ENCODE measurements at regions not wholly inside any gene's neighbourhood (a gene's known extent, or its start where the extent isn't known, plus 50 kb on each side); places are given as distances from the start of the nearest gene placed in this dataset.
"Not testable (repeated sequence)": the region's sequence is repeated elsewhere in the genome, so short reads cannot be mapped to it uniquely, and the experiment has no call there.

GRCh38 chr10:78672918-78673317 is 395.8 kb upstream of the ZMIZ1 start:
- Histone ChIP-seq H3K36me3 (ENCODE audit: low read depth) (no peaks in the 10 kb centered on the region), H3K79me2 (ENCODE audit: low read depth) (no peaks in the 10 kb centered on the region), H3K4me3 (no peak overlapping the region), H3K4me1 (replicated peaks; ENCODE audit: insufficient read depth) (no peaks in the 10 kb centered on the region), H3F3A (ENCODE audit: insufficient read depth, low read depth) (no peaks in the 10 kb centered on the region), H4K20me1 (ENCODE audit: insufficient read depth) (no peaks in the 10 kb centered on the region), H3K27ac (no peak overlapping the region), H3K4me2 (no peak overlapping the region), H3K9me2 (ENCODE audit: insufficient read depth) (no peaks in the 10 kb centered on the region; the same call in 1 of the 2 replicates), H3K9me3 (ENCODE audit: insufficient read depth, low read depth) (no peaks in the 10 kb centered on the region), H2AFZ (no peak overlapping the region), H3K27me3 (ENCODE audit: insufficient read depth, low read depth) (0 out of 2 replicates have a peak, but pooled peaks cover 3% of the 10 kb centered on the region)
- no peak for DNase-seq
- intact Hi-C loops (cut with micrococcal nuclease; ENCODE audit: unreplicated experiment) = no loop called here
- ChIA-PET POLR2A (ENCODE audit: unreplicated experiment) (no interaction called here), CTCF (no interaction called here)
- TF ChIP-seq CTCF (conservative IDR thresholded peaks at IDR 0.05) (no peak), EZH2 (IDR thresholded peaks at IDR 0.05; ENCODE audit: low read depth) (no peak)
- no TSS peak for BruUV-seq (replicated peaks)

GRCh38 chr10:78681141-78681540 is 387.6 kb upstream of the ZMIZ1 start:
- H2AFZ ChIP-seq; H3K4me2 ChIP-seq; H3K9me2 ChIP-seq (ENCODE audit: insufficient read depth); H3K79me2 ChIP-seq (ENCODE audit: low read depth); H3K27ac ChIP-seq; POLR2A ChIA-PET (ENCODE audit: unreplicated experiment); H3K4me1 ChIP-seq (replicated peaks; ENCODE audit: insufficient read depth); CTCF ChIA-PET; H3K4me3 ChIP-seq; H3K27me3 ChIP-seq (ENCODE audit: insufficient read depth, low read depth); H3K9me3 ChIP-seq (ENCODE audit: insufficient read depth, low read depth); intact Hi-C loops (cut with micrococcal nuclease; ENCODE audit: unreplicated experiment); H3K36me3 ChIP-seq (ENCODE audit: low read depth); DNase-seq; BruUV-seq (replicated peaks); H3F3A ChIP-seq (ENCODE audit: insufficient read depth, low read depth); H4K20me1 ChIP-seq (ENCODE audit: insufficient read depth): not testable (repeated sequence)

- H3K27me3 ChIP-seq (ENCODE audit: insufficient read depth, low read depth); DNase-seq; H3K27ac ChIP-seq; H3K4me1 ChIP-seq (replicated peaks; ENCODE audit: insufficient read depth); H2AFZ ChIP-seq; H3K79me2 ChIP-seq (ENCODE audit: low read depth); CTCF ChIA-PET; H3F3A ChIP-seq (ENCODE audit: insufficient read depth, low read depth); intact Hi-C loops (cut with micrococcal nuclease; ENCODE audit: unreplicated experiment); BruUV-seq (replicated peaks); H3K36me3 ChIP-seq (ENCODE audit: low read depth); H3K4me2 ChIP-seq; POLR2A ChIA-PET (ENCODE audit: unreplicated experiment); H3K9me2 ChIP-seq (ENCODE audit: insufficient read depth); H3K4me3 ChIP-seq; H3K9me3 ChIP-seq (ENCODE audit: insufficient read depth, low read depth); H4K20me1 ChIP-seq (ENCODE audit: insufficient read depth): not testable (repeated sequence)
Observed at GRCh38 chr10:78681986-78682385, 386.8 kb upstream of the ZMIZ1 start.

GRCh38 chr10:78684947-78685346 is 383.8 kb upstream of the ZMIZ1 start:
- H3K79me2 ChIP-seq (ENCODE audit: low read depth) = no peaks in the 10 kb centered on the region
- intact Hi-C loops (cut with micrococcal nuclease; ENCODE audit: unreplicated experiment) = no loop called here
- H3K9me2 ChIP-seq (ENCODE audit: insufficient read depth) = no peaks in the 10 kb centered on the region
- no peak overlapping the region for H3K27ac ChIP-seq
- H3K9me3 ChIP-seq (ENCODE audit: insufficient read depth, low read depth) = no peaks in the 10 kb centered on the region
- POLR2A ChIA-PET (ENCODE audit: unreplicated experiment) = no interaction called here
- no peak for TF ChIP-seq EZH2 (IDR thresholded peaks at IDR 0.05; ENCODE audit: low read depth)
- no peak for TF ChIP-seq CTCF (conservative IDR thresholded peaks at IDR 0.05)
- no peak for DNase-seq
- BruUV-seq (replicated peaks) = no TSS peak
- no peaks in the 10 kb centered on the region for H3K36me3 ChIP-seq (ENCODE audit: low read depth)
- CTCF ChIA-PET = no interaction called here
- no peak overlapping the region for H2AFZ ChIP-seq
- H3K4me2 ChIP-seq = no peak overlapping the region
- H3K4me3 ChIP-seq = no peak overlapping the region
- no peaks in the 10 kb centered on the region for H4K20me1 ChIP-seq (ENCODE audit: insufficient read depth)
- no peaks in the 10 kb centered on the region for H3F3A ChIP-seq (ENCODE audit: insufficient read depth, low read depth)
- H3K27me3 ChIP-seq (ENCODE audit: insufficient read depth, low read depth) = no peaks in the 10 kb centered on the region
- H3K4me1 ChIP-seq (replicated peaks; ENCODE audit: insufficient read depth) = no peaks in the 10 kb centered on the region

All from PC-9 (cell line).